GM18519 (cell line): ENCODE measurements at regions not wholly inside any gene's neighbourhood (a gene's known extent, or its start where the extent isn't known, plus 50 kb on each side); places are given as distances from the start of the nearest gene placed in this dataset.
"Not testable (repeated sequence)": the region's sequence is repeated elsewhere in the genome, so short reads cannot be mapped to it uniquely, and the experiment has no call there.

Experiments
- ATAC-seq: cut with Tn5 transposase; IDR thresholded peaks from one replicate; pipeline ENCODE4 v1.9.1; 2021; ENCODE audit warnings: mild to moderate bottlenecking, moderate library complexity; ENCODE audit not compliant: unreplicated experiment, low FRiP score

- ATAC-seq = no peak
Measured at GRCh38 chr2:225763711-225764110, 364.2 kb downstream of the NYAP2 start.

GRCh38 chr2:225761396-225761795 is 361.9 kb downstream of the NYAP2 start:
- no peak for ATAC-seq

- ATAC-seq = no peak
Measured at GRCh38 chr2:225757248-225757647, 357.7 kb downstream of the NYAP2 start.

- ATAC-seq = no peak
Measured at GRCh38 chr2:225756198-225756597, 356.7 kb downstream of the NYAP2 start.

GRCh38 chr2:225748609-225749008 is 349.1 kb downstream of the NYAP2 start:
- ATAC-seq = no peak

GRCh38 chr2:225743996-225744395 is 344.5 kb downstream of the NYAP2 start:
- not testable (repeated sequence) for ATAC-seq

GRCh38 chr2:225742487-225742886 is 343.0 kb downstream of the NYAP2 start:
- no peak for ATAC-seq

- ATAC-seq = no peak
Measured at GRCh38 chr2:225740086-225740485, 340.6 kb downstream of the NYAP2 start.

- no peak for ATAC-seq
Measured at GRCh38 chr2:225739328-225739727, 339.8 kb downstream of the NYAP2 start.

- no peak for ATAC-seq
Measured at GRCh38 chr2:225738735-225739134, 339.2 kb downstream of the NYAP2 start.

- ATAC-seq = no peak
Measured at GRCh38 chr2:225737556-225737955, 338.0 kb downstream of the NYAP2 start.

- ATAC-seq = no peak
Measured at GRCh38 chr2:225735844-225736243, 336.3 kb downstream of the NYAP2 start.

GRCh38 chr2:225725726-225726125 is 326.2 kb downstream of the NYAP2 start:
- no peak for ATAC-seq
